ENCODE measurements at regions not wholly inside any gene's neighbourhood (a gene's known extent, or its start where the extent isn't known, plus 50 kb on each side); places are given as distances from the start of the nearest gene placed in this dataset.

GRCh38 chr2:185132501-185133041 is 534.2 kb downstream of the ZNF804A start:
- H3K36me3 ChIP-seq (ENCODE audit: insufficient read depth, low read length) = no peaks in the 10 kb centered on the region
- no peak overlapping the region for H3K27ac ChIP-seq (ENCODE audit: low read depth, low read length, poor library complexity, severe bottlenecking)
- no peaks in the 10 kb centered on the region for H3K9me2 ChIP-seq (ENCODE audit: insufficient read depth, low read length)
- H3K4me3 ChIP-seq (ENCODE audit: low read depth, low read length, poor library complexity, severe bottlenecking) = no peak overlapping the region
- BruUV-seq (replicated peaks) = no TSS peak
- CTCF ChIA-PET (ENCODE audit: unreplicated experiment) = no interaction called here
- no peaks in the 10 kb centered on the region for H3K4me1 ChIP-seq (ENCODE audit: insufficient read depth, low read length, poor library complexity, severe bottlenecking)
- no peaks in the 10 kb centered on the region for H4K20me1 ChIP-seq (ENCODE audit: insufficient read depth, low read length)
- POLR2A ChIA-PET = interaction anchor here (0.7 kb wide), 1 partner anchor 10 kb away, joined by 3 read pairs; no protein-coding TSS in a partner anchor
- no peaks in the 10 kb centered on the region for H3K79me2 ChIP-seq (ENCODE audit: insufficient read depth, low read depth, low read length)
- intact Hi-C loops (cut with micrococcal nuclease; ENCODE audit: unreplicated experiment) = no loop called here
- no peak for TF ChIP-seq EZH2phosphoT487 (IDR thresholded peaks at IDR 0.05; ENCODE audit: borderline replicate concordance, low read depth, low read length)
- TF ChIP-seq CTCF (conservative IDR thresholded peaks at IDR 0.05; ENCODE audit: low read length) = no peak
- no peak for DNase-seq (ENCODE audit: low spot score)
- no peak overlapping the region for H3K4me2 ChIP-seq (ENCODE audit: low read length)
- H3K9me3 ChIP-seq (ENCODE audit: low read length) = no peaks in the 10 kb centered on the region
- no peak overlapping the region for H2AFZ ChIP-seq (ENCODE audit: low read length)

GRCh38 chr2:185137700-185138099 is 539.4 kb downstream of the ZNF804A start:
- DNase-seq (ENCODE audit: low spot score) = no peak
- H3K9me2 ChIP-seq (ENCODE audit: insufficient read depth, low read length) = no peaks in the 10 kb centered on the region
- no peak overlapping the region for H3K27ac ChIP-seq (ENCODE audit: low read depth, low read length, poor library complexity, severe bottlenecking)
- H3K4me3 ChIP-seq (ENCODE audit: low read depth, low read length, poor library complexity, severe bottlenecking) = no peak overlapping the region
- TF ChIP-seq CTCF (conservative IDR thresholded peaks at IDR 0.05; ENCODE audit: low read length) (no peak), EZH2phosphoT487 (IDR thresholded peaks at IDR 0.05; ENCODE audit: borderline replicate concordance, low read depth, low read length) (no peak)
- no peak overlapping the region for H3K4me2 ChIP-seq (ENCODE audit: low read length)
- H4K20me1 ChIP-seq (ENCODE audit: insufficient read depth, low read length) = no peaks in the 10 kb centered on the region
- no peaks in the 10 kb centered on the region for H3K4me1 ChIP-seq (ENCODE audit: insufficient read depth, low read length, poor library complexity, severe bottlenecking)
- ChIA-PET CTCF (ENCODE audit: unreplicated experiment) (no interaction called here), POLR2A (no interaction called here)
- no peak overlapping the region for H2AFZ ChIP-seq (ENCODE audit: low read length)
- no peaks in the 10 kb centered on the region for H3K36me3 ChIP-seq (ENCODE audit: insufficient read depth, low read length)
- H3K79me2 ChIP-seq (ENCODE audit: insufficient read depth, low read depth, low read length) = no peaks in the 10 kb centered on the region
- intact Hi-C loops (cut with micrococcal nuclease; ENCODE audit: unreplicated experiment) = no loop called here
- BruUV-seq (replicated peaks) = no TSS peak
- no peaks in the 10 kb centered on the region for H3K9me3 ChIP-seq (ENCODE audit: low read length)

- Histone ChIP-seq H3K36me3 (ENCODE audit: insufficient read depth, low read length) (no peaks in the 10 kb centered on the region), H2AFZ (ENCODE audit: low read length) (no peak overlapping the region), H3K79me2 (ENCODE audit: insufficient read depth, low read depth, low read length) (no peaks in the 10 kb centered on the region), H3K4me2 (ENCODE audit: low read length) (no peak overlapping the region), H3K9me2 (ENCODE audit: insufficient read depth, low read length) (no peaks in the 10 kb centered on the region), H3K4me1 (ENCODE audit: insufficient read depth, low read length, poor library complexity, severe bottlenecking) (no peaks in the 10 kb centered on the region), H3K4me3 (ENCODE audit: low read depth, low read length, poor library complexity, severe bottlenecking) (no peak overlapping the region), H4K20me1 (ENCODE audit: insufficient read depth, low read length) (no peaks in the 10 kb centered on the region), H3K27ac (ENCODE audit: low read depth, low read length, poor library complexity, severe bottlenecking) (no peak overlapping the region), H3K9me3 (ENCODE audit: low read length) (no peaks in the 10 kb centered on the region)
- intact Hi-C loops (cut with micrococcal nuclease; ENCODE audit: unreplicated experiment) = no loop called here
- DNase-seq (ENCODE audit: low spot score) = no peak
- ChIA-PET POLR2A (interaction anchor here (0.5 to 1.2 kb wide), 4 partner anchors 10 to 805 kb away, joined by 3 to 7 read pairs (median 4); no protein-coding TSS in a partner anchor), CTCF (ENCODE audit: unreplicated experiment) (no interaction called here)
- TF ChIP-seq EZH2phosphoT487 (IDR thresholded peaks at IDR 0.05; ENCODE audit: borderline replicate concordance, low read depth, low read length) (no peak), CTCF (conservative IDR thresholded peaks at IDR 0.05; ENCODE audit: low read length) (no peak)
- BruUV-seq (replicated peaks) = no TSS peak
Observed at GRCh38 chr2:185142677-185143076, 544.3 kb downstream of the ZNF804A start.
